DOHH2 (cell line): ENCODE measurements at regions not wholly inside any gene's neighbourhood (a gene's known extent, or its start where the extent isn't known, plus 50 kb on each side); places are given as distances from the start of the nearest gene placed in this dataset.

Source experiments
- H3F3A ChIP-seq: fragments of 200-600 bp; sonication (generic), shearing (Covaris generic); 2 replicates; pipeline ENCODE4 v1.6.0; 2016; ENCODE audit warnings: antibody characterized with exemption, mild to moderate bottlenecking; ENCODE audit not compliant: control insufficient read depth, insufficient read depth
- H3K27ac ChIP-seq: fragments of 200-600 bp; sonication (generic); 2 replicates; pipeline ENCODE4 v1.5.1; 2014; ENCODE audit warnings: low read depth, mild to moderate bottlenecking, low read length, moderate library complexity
- H3K27me3 ChIP-seq: fragments of 200-600 bp; sonication (generic); 2 replicates; pipeline ENCODE4 v1.6.1; 2014; ENCODE audit warnings: mild to moderate bottlenecking, low read length, mixed read lengths; ENCODE audit not compliant: control insufficient read depth
- H3K36me3 ChIP-seq: fragments of 200-600 bp; sonication (generic); 2 replicates; pipeline ENCODE4 v1.6.1; 2014; ENCODE audit warnings: mild to moderate bottlenecking, low read length, moderate library complexity, mixed read lengths; ENCODE audit not compliant: control insufficient read depth
- H3K4me1 ChIP-seq: fragments of 200-600 bp; sonication (generic); 2 replicates; pipeline ENCODE4 v1.6.1; 2014; ENCODE audit warnings: mild to moderate bottlenecking, low read length, mixed read lengths; ENCODE audit not compliant: control insufficient read depth
- H3K4me2 ChIP-seq: fragments of 200-600 bp; sonication (generic); 2 replicates; pipeline ENCODE4 v1.6.0; 2014; ENCODE audit warnings: mild to moderate bottlenecking, low read length, moderate library complexity
- H3K4me3 ChIP-seq: fragments of 200-600 bp; sonication (generic); 2 replicates; pipeline ENCODE4 v1.5.1; 2014; ENCODE audit warnings: mild to moderate bottlenecking, low read length, mixed read lengths
- H3K79me2 ChIP-seq: fragments of 200-600 bp; sonication (generic); 2 replicates; pipeline ENCODE4 v1.6.1; 2014; ENCODE audit warnings: mild to moderate bottlenecking, low read length, mixed read lengths; ENCODE audit not compliant: control insufficient read depth
- H3K9me2 ChIP-seq: fragments of 200-600 bp; sonication (generic); replicated peaks from 2 replicates; pipeline ENCODE4 v1.6.1; 2014; ENCODE audit warnings: mild to moderate bottlenecking, low read length, mixed read lengths; ENCODE audit not compliant: control insufficient read depth
- H3K9me3 ChIP-seq: fragments of 200-600 bp; sonication (generic); 2 replicates; pipeline ENCODE4 v1.6.1; 2014; ENCODE audit warnings: antibody characterized with exemption, low read length, mixed read lengths; ENCODE audit not compliant: control insufficient read depth, insufficient read depth
- H4K20me1 ChIP-seq: fragments of 200-600 bp; sonication (generic); 2 replicates; pipeline ENCODE4 v1.6.0; 2014; ENCODE audit warnings: low read depth, mild to moderate bottlenecking, antibody characterized with exemption, low read length, moderate library complexity; ENCODE audit not compliant: control insufficient read depth, insufficient read depth
- EZH2phosphoT487 ChIP-seq: fragments of 200-600 bp; sonication (generic); IDR thresholded peaks from 2 replicates; pipeline ENCODE4 v1.6.1; 2017; ENCODE audit warnings: borderline replicate concordance, mild to moderate bottlenecking, antibody characterized with exemption, low read length, moderate library complexity, mixed read lengths
- TF ChIP-seq, protein P1 (sequence below): fragments of 200-600 bp; sonication (generic); IDR thresholded peaks from one replicate; pipeline ENCODE4 v1.5.1; 2014; ENCODE audit warnings: antibody characterized with exemption, mild to moderate bottlenecking, low read depth, low read length; ENCODE audit not compliant: poor library complexity, severe bottlenecking

DNA sequence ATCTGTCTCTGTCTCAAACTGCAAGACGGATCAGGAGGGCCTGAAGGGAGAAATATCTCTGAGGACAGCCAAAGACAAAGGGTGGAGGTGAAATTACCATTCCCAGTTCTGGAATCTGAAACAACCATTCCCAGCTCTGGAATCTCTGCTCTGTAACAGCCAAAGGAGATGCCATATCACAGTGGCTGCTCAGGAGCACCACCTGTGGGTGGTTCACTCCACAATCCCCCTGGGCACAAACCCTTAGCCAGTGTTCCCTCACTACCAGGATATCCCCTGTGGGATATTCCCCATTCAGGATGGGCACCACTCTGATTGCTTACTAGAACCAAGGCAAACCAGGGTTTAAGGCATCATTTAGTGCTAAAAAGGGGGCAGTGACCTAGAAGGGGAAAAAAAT lies 199.0 kb downstream of the HTR7 start:
- H3K9me3 ChIP-seq: no peaks in the 10 kb centered on the region
- TF ChIP-seq, protein P1, sequence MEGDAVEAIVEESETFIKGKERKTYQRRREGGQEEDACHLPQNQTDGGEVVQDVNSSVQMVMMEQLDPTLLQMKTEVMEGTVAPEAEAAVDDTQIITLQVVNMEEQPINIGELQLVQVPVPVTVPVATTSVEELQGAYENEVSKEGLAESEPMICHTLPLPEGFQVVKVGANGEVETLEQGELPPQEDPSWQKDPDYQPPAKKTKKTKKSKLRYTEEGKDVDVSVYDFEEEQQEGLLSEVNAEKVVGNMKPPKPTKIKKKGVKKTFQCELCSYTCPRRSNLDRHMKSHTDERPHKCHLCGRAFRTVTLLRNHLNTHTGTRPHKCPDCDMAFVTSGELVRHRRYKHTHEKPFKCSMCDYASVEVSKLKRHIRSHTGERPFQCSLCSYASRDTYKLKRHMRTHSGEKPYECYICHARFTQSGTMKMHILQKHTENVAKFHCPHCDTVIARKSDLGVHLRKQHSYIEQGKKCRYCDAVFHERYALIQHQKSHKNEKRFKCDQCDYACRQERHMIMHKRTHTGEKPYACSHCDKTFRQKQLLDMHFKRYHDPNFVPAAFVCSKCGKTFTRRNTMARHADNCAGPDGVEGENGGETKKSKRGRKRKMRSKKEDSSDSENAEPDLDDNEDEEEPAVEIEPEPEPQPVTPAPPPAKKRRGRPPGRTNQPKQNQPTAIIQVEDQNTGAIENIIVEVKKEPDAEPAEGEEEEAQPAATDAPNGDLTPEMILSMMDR: no peak
- TF ChIP-seq EZH2phosphoT487: no peak
- H3K36me3 ChIP-seq: no peaks in the 10 kb centered on the region
- no peak overlapping the region for H3K4me3 ChIP-seq
- no peaks in the 10 kb centered on the region for H3K79me2 ChIP-seq
- H3F3A ChIP-seq: no peaks in the 10 kb centered on the region
- H3K27me3 ChIP-seq: no peaks in the 10 kb centered on the region
- no peaks in the 10 kb centered on the region for H4K20me1 ChIP-seq
- H3K4me2 ChIP-seq: no peak overlapping the region
- H3K9me2 ChIP-seq: no peaks in the 10 kb centered on the region
- H3K4me1 ChIP-seq: no peaks in the 10 kb centered on the region
- no peak overlapping the region for H3K27ac ChIP-seq

DNA sequence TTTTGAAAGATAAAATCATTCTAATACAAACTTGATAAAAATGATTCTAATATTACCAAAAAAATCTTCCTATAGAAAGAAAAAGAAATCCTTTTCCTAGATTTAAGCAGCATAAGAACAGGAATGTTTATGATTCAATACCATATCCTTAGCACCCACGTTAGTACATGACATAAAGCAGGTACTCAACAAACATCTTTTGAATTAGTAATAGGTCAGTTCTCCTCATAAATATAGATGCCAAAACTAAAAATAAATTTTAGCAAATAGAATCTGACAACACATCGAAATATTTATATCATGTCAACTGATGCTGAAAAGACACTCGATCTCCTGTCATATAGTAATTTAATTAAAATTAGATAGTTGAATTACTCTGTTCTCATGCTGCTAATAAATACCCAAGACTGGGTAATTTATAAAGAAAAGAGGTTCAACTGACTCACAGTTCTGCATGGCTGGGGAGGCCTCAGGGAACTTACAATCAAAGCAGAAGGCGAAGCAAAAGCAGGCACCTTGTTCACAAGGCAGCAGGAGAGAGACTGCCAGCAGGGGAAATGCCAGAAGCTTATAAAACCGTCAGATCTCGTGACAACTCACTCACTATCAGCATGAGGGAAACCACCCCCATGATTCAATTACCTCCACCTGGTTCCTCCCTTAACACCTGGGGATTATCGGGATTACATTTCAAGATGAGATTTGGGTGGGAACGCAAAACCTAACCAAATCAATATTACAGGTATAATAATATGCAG lies 191.8 kb downstream of the HTR7 start:
- no peaks in the 10 kb centered on the region for H3K9me2 ChIP-seq
- no peaks in the 10 kb centered on the region for H3K79me2 ChIP-seq
- H3K4me3 ChIP-seq: no peak overlapping the region
- H3K4me1 ChIP-seq: no peaks in the 10 kb centered on the region
- no peak for TF ChIP-seq EZH2phosphoT487
- TF ChIP-seq, protein P1: no peak
- H3K27me3 ChIP-seq: no peaks in the 10 kb centered on the region
- H3K4me2 ChIP-seq: no peak overlapping the region
- H3K9me3 ChIP-seq: no peaks in the 10 kb centered on the region
- no peaks in the 10 kb centered on the region for H3F3A ChIP-seq
- no peak overlapping the region for H3K27ac ChIP-seq
- H4K20me1 ChIP-seq: no peaks in the 10 kb centered on the region
- H3K36me3 ChIP-seq: no peaks in the 10 kb centered on the region

DNA sequence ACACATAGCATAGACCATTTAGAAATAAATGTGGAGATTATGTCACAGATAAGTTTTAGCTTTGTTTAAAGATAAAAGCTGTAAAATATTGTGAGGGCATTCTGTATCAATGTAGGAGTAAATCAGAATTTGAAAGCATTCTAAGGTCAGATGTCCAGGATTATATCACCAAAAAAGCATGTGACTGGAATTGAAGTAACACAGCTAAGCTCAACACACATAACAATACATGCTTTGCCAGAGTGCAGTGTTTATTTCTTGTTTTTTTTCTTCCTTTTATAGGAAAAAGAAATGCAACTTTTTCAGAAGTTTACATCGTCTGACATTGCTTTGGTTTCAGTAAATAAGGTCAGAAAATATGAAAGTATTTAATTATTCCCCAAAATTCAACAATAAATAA lies 183.4 kb downstream of the HTR7 start:
- H3K9me3 ChIP-seq: no peaks in the 10 kb centered on the region
- H3K36me3 ChIP-seq: no peaks in the 10 kb centered on the region
- no peaks in the 10 kb centered on the region for H3K79me2 ChIP-seq
- H3K4me1 ChIP-seq: no peaks in the 10 kb centered on the region
- H3K9me2 ChIP-seq: no peaks in the 10 kb centered on the region
- no peak overlapping the region for H3K4me2 ChIP-seq
- H3F3A ChIP-seq: no peaks in the 10 kb centered on the region
- no peaks in the 10 kb centered on the region for H3K27me3 ChIP-seq
- H3K27ac ChIP-seq: no peak overlapping the region
- H4K20me1 ChIP-seq: no peaks in the 10 kb centered on the region
- TF ChIP-seq, protein P1: no peak
- TF ChIP-seq EZH2phosphoT487: no peak
- no peak overlapping the region for H3K4me3 ChIP-seq
